Frontal cortex (tissue), 3 donors: ENCODE measurements at regions not wholly inside any gene's neighbourhood (a gene's known extent, or its start where the extent isn't known, plus 50 kb on each side); places are given as distances from the start of the nearest gene placed in this dataset.
"Not testable (repeated sequence)": the region's sequence is repeated elsewhere in the genome, so short reads cannot be mapped to it uniquely, and the experiment has no call there.

Experiments used
- DNase-seq, 2 donors: peaks; one replicate each; pipeline ENCODE4 v3.0.0; 2012; ENCODE audit warnings: low spot score in 2 of 2
- FAIRE-seq: peaks from 2 replicates; lab custom pipeline; 2012; peaks lifted over from hg19 to GRCh38; lab: Jason Lieb, UNC
- donor health status: control.
- donor health status: control.
- donor health status: control.

DNA sequence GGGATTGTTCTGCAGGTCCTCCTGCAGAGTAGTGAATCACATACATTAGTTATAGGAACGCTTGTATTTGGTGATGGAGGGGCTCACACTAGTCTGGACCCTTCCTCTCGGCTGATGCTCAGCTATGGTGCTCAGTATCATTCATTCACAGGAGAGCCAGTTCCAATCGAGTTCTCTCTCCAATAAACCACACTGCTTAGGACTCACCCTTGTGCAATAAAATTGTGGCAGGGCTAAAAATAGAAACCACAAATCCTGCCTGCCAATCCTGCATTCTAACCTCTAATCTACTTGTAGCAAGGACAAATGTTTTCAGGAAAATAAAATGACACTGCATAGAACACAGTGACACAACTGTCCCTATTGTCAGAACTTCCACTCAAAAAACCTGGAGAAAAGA lies 138.4 kb upstream of the TBL1XR1 start:
- FAIRE-seq (no peak), DNase-seq (no peak)

- FAIRE-seq (no peak), DNase-seq (no peak)
Observed at GRCh38 chr3:177336873-177337450, 139.7 kb upstream of the TBL1XR1 start.

- FAIRE-seq (no peak), DNase-seq (no peak)
Observed at GRCh38 chr3:177337541-177338331, 140.5 kb upstream of the TBL1XR1 start.

DNA sequence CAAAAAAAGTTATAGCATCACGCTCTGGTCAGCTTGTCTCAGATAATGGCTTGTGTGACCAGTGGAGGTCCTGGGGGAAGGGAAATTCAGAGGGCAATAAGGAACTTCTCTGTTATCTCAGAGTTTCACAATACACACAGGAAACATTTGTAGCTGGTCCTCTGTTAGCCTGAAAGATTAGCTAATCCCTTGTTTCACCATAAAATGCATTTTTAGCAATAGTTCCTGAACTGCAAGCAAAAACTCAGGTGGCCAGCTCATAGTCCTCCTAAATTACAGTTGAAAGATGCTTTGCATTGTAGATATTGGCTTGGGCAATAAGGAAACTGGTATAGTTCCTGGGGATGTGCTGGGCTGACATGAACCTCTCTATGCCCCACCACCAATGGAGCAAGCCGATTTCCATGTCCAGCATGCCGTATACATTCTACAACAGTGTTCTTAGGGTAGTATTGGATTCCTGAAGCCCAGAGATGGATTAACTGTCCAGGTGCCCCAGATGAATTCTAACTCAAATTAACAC lies 141.5 kb upstream of the TBL1XR1 start:
- FAIRE-seq (no peak), DNase-seq (no peak)

DNA sequence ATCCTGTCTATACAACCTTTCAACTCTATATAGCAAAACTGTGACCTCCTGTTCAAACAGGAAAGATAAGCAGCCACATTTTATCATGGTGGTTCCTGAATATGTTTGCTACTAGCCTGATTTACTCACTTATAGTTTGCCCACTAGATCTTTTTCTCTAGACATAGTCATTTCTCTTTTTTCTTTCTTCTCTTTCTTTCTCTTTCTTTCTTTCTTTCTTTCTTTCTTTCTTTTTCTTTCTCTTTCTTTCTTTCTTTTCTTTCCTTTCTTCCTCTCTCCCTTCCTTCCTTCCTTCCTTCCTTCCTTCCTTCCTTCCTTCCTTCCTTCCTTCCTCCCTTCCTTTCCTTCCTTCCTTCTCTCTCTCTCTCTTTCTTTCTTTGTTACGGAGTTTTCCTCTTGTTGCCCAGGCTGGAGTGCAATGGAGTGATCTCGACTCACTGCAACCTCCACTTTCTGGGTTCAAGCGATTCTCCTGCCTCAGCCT lies 142.0 kb upstream of the TBL1XR1 start:
- not testable (repeated sequence) for FAIRE-seq, DNase-seq

- DNase-seq (no peak), FAIRE-seq (no peak)
Observed at GRCh38 chr3:177340243-177340830, 143.1 kb upstream of the TBL1XR1 start.

- FAIRE-seq (no peak), DNase-seq (no peak)
Observed at GRCh38 chr3:177341736-177342419, 144.6 kb upstream of the TBL1XR1 start.

DNA sequence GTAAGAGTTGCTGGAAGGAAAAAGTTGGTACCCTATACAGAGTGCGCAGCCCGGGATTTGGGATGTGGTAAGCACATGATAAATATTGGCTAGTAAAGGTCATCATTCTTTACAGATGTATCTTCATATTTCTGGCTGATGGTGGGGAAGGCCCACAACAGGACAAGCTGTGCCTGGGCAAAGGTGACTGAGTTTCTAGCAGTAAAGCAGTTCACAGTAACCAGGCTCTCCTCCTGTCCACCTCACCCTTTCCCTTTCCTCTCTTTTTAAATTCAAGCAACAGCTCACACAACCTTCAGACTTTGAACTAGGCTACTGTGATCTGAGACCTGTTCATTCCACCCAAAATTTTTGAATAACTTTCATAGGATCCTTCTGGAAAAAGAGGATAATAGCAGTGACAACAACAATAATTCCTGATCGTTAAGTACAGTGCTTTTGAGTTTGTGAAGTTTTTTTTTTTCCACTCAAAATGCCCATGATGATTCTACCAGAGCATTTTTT lies 145.9 kb upstream of the TBL1XR1 start:
- DNase-seq (no peak), FAIRE-seq (no peak)

DNA sequence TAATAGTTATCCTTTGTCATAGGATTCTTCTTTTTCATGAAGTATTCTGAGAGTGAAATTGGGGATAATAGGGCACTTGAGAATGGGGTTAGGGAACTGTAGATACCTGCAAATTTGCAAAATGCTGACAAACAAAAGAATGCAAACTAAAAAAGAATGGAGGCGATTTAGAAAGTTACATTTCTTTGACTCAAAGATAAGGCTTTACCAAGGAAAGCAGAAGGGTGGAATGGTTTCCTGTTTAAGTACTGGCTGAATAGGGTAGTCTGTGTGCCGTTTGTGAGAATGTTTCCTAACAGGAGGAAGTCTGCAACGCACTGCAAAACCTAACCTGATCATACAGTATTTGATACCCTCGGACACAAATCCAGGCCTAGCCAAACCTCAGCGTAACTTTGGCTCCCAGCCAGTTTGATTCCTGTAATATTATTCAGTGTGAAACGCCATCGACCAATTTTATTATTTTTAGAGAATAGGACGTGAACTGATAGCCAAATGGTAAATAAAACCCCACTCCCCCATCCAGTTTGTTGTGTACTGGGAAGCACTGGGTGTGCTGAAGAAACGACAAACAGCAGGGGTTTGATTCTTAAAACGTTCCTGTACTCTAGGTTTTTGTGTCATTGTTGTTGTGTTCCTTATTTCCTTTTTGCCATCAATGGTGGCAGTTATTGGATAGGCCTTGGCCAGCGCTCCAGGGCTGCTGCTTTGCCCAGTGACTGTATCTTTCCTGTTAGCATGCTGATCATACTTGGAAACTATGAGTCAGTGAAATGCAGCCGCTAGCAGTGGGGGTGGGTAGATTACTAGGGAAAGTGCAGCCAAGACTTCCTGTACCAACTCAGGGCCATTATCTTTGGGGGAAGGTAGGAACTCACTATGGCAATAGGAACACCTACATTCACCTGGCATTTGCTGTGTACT lies 148.0 kb upstream of the TBL1XR1 start:
- FAIRE-seq (no peak), DNase-seq (peak; percentile 16 to 66)

GRCh38 chr3:177345973-177346503 lies 148.8 kb upstream of the TBL1XR1 start:
- DNase-seq (no peak), FAIRE-seq (no peak)

DNA sequence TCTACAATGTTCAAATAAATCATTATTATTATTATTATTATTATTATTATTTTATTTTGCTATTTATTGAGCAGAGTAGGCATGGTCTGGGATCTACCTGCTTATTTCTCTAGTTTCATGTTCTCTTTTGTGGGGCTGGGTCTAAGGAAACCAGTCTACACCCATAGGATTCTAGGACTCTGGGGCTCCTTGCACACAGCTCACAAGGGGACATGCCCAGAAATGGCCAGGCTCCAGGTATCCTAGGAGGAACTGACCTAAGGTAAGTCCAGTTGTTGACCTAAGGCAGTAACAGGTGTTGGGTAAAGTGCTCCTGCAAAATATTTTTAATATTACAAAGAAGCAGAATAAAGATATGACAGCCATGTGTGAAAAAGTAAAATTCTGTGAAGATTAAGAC lies 149.6 kb upstream of the TBL1XR1 start:
- DNase-seq: no peak
- FAIRE-seq: no peak

DNA sequence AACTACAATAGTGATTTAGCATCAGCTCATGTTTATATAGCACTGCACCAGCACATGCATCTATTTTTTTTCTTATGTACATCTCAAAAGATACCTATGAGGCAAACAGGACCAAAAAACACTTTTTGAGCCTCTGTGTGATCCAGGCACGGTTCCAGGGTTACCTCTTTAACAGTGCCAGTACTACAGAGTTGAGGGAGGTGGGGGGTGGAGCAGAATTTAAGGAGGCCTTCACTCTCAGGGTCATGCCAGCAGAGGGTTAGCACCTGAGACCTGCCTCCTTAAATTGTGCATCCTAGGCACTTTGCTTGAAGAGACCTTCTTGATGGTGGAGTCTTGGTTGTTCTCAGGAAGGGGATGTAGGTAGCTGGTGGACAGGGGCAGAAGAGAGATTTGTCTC lies 150.3 kb upstream of the TBL1XR1 start:
- DNase-seq (no peak), FAIRE-seq (no peak)

GRCh38 chr3:177348974-177349373 lies 151.7 kb upstream of the TBL1XR1 start:
- DNase-seq (no peak), FAIRE-seq (no peak)

DNA sequence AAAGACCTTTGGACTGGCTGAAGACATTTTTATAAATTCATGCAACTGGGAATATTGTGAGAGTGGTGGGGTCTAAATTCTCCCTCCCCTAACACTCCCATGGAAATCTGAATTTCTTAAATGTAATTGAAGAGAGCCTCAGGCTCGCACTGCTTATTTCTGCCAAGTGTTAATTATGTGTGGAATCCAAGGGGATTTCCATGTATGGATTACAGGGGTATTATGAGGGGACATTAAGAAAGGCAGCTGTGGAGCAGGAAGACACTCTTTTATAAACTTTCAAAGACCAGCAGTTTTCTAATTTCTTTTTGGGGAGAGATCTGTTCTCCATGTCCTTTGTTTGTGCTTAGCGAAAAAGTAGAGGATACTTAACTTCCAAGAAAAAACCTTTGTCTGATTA lies 152.1 kb upstream of the TBL1XR1 start:
- FAIRE-seq (no peak), DNase-seq (no peak)

GRCh38 chr3:177350121-177350520 lies 152.8 kb upstream of the TBL1XR1 start:
- FAIRE-seq (no peak), DNase-seq (no peak)

- FAIRE-seq (no peak), DNase-seq (no peak)
Observed at GRCh38 chr3:177351206-177351605, 153.9 kb upstream of the TBL1XR1 start.

DNA sequence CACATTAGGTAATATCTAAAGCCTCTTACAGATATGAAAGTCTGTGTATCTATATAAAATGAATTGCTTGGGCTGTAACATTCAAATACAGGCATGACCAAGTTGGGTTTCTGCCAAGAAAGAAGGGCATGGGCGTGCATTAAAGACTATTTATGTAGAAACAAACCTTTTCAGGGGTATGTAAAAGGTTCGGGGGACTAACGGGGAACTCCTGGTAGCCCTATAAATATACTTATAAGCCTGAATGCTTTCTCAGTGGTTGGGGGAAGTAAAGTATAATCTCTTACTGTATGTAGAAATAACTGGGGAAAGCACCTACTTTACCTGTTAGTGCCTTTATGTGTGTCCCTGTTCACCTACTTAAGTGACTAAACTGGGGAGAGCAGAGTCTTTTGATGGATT lies 154.5 kb upstream of the TBL1XR1 start:
- no peak for FAIRE-seq
- no peak for DNase-seq

DNA sequence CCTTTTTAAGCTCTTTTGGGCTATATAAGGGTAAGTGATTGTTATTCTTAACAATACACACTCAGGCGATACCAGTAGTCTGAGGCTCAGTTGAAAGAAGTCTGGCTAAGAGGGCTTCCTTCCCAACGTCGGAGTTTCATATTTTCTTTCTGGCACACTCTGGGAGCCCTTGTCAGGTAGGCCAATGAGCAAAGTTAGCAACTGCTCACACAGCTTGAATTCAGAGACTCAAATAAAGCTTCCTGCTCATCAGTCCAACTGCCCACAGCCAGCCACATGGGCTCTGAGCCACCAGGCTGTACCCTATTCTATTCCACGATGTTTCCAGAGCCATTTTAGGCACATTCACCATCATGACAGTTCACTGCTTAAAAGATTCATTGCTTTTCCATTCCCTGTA lies 155.1 kb upstream of the TBL1XR1 start:
- no peak for DNase-seq
- FAIRE-seq: no peak

DNA sequence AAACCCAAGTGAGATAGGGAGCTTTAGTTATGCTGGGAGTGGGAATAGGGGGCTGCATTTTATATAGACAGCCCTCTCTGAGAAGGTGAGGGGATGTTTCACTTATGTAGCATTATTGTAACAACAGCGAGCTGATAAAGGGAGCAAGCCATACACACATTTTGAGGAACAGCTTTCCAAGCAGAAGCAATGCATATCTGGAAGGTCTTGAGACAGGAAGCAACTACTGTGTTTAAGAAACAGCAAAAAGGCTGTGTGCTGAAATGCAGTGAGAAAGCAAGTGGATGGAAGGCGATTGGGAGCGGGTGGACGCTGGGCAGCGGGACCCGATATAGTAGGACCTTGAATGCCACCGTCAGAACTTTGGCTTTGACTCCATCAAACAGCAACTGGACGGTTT lies 155.9 kb upstream of the TBL1XR1 start:
- DNase-seq: no peak
- FAIRE-seq: no peak
